ENCODE measurements at regions not wholly inside any gene's neighbourhood (a gene's known extent, or its start where the extent isn't known, plus 50 kb on each side); places are given as distances from the start of the nearest gene placed in this dataset.

GRCh38 chr13:32828711-32829110 is 187.5 kb upstream of the KL start:
- 94 to 98% methylated on average over 6 of the region's 6 CpGs for WGBS, 2 donors
- no peak for DNase-seq
- no peak for TF ChIP-seq CTCF (IDR thresholded peaks at IDR 0.05; ENCODE audit: control extremely low read depth, extremely low read depth)
- H3K9me3 ChIP-seq (ENCODE audit: control insufficient read depth in 4 of 4, insufficient read depth in 3 of 4, low read length in 3 of 4), result no peaks in the 10 kb centered on the region
- H3K27ac ChIP-seq (ENCODE audit: low read depth in 1 of 2, low read length in 1 of 2), result no peak overlapping the region
- no peak overlapping the region for H3K4me3 ChIP-seq
- H3K27me3 ChIP-seq (ENCODE audit: control insufficient read depth in 3 of 3, insufficient read depth in 3 of 3, low read length in 2 of 3), result no peaks in the 10 kb centered on the region
- H3K4me1 ChIP-seq (ENCODE audit: control insufficient read depth in 5 of 5, insufficient read depth in 5 of 5, low read length in 5 of 5), result peaks cover 0 to 4% (median 0%) of the 10 kb centered on the region in 5 donors
- H3K36me3 ChIP-seq (ENCODE audit: control insufficient read depth in 4 of 4, insufficient read depth in 4 of 4, low read length in 4 of 4), result no peaks in the 10 kb centered on the region
- no peak for ATAC-seq (ENCODE audit: insufficient read depth, low FRiP score)
- H3K9ac ChIP-seq (ENCODE audit: insufficient read depth in 1 of 2, low read length in 2 of 2), result no peak overlapping the region

- Histone ChIP-seq H3K27me3 (ENCODE audit: control insufficient read depth in 3 of 3, insufficient read depth in 3 of 3, low read length in 2 of 3) (no peaks in the 10 kb centered on the region), H3K9ac (ENCODE audit: insufficient read depth in 1 of 2, low read length in 2 of 2) (no peak overlapping the region), H3K27ac (ENCODE audit: low read depth in 1 of 2, low read length in 1 of 2) (no peak overlapping the region), H3K36me3 (ENCODE audit: control insufficient read depth in 4 of 4, insufficient read depth in 4 of 4, low read length in 4 of 4) (no peaks in the 10 kb centered on the region), H3K4me1 (ENCODE audit: control insufficient read depth in 5 of 5, insufficient read depth in 5 of 5, low read length in 5 of 5) (peaks cover 0 to 4% (median 0%) of the 10 kb centered on the region in 5 donors), H3K9me3 (ENCODE audit: control insufficient read depth in 4 of 4, insufficient read depth in 3 of 4, low read length in 3 of 4) (no peaks in the 10 kb centered on the region), H3K4me3 (no peak overlapping the region)
- DNase-seq (no peak), ATAC-seq (ENCODE audit: insufficient read depth, low FRiP score) (no peak)
- WGBS, 2 donors, result 80 to 90% methylated on average over 6 of the region's 6 CpGs
- no peak for TF ChIP-seq CTCF (IDR thresholded peaks at IDR 0.05; ENCODE audit: control extremely low read depth, extremely low read depth)
These were observed 187.0 kb upstream of the KL start for GRCh38 chr13:32829269-32829668.

- H3K27ac ChIP-seq (ENCODE audit: low read depth in 1 of 2, low read length in 1 of 2), result no peak overlapping the region
- no peak for ATAC-seq (ENCODE audit: insufficient read depth, low FRiP score)
- H3K9me3 ChIP-seq (ENCODE audit: control insufficient read depth in 4 of 4, insufficient read depth in 3 of 4, low read length in 3 of 4), result peaks cover 0 to under 1% (median 0%) of the 10 kb centered on the region in 4 donors
- no peak for TF ChIP-seq CTCF (IDR thresholded peaks at IDR 0.05; ENCODE audit: control extremely low read depth, extremely low read depth)
- DNase-seq, result no peak
- 80 to 87% methylated on average over 8 of the region's 8 CpGs for WGBS, 2 donors
- no peaks in the 10 kb centered on the region for H3K27me3 ChIP-seq (ENCODE audit: control insufficient read depth in 3 of 3, insufficient read depth in 3 of 3, low read length in 2 of 3)
- H3K36me3 ChIP-seq (ENCODE audit: control insufficient read depth in 4 of 4, insufficient read depth in 4 of 4, low read length in 4 of 4), result no peaks in the 10 kb centered on the region
- no peak overlapping the region for H3K9ac ChIP-seq (ENCODE audit: insufficient read depth in 1 of 2, low read length in 2 of 2)
- peaks cover 0 to 1% (median 0%) of the 10 kb centered on the region in 5 donors for H3K4me1 ChIP-seq (ENCODE audit: control insufficient read depth in 5 of 5, insufficient read depth in 5 of 5, low read length in 5 of 5)
- no peak overlapping the region for H3K4me3 ChIP-seq
These were observed 186.4 kb upstream of the KL start for GRCh38 chr13:32829676-32830335.
